SU-DHL-6 (cell line): ENCODE measurements at regions not wholly inside any gene's neighbourhood (a gene's known extent, or its start where the extent isn't known, plus 50 kb on each side); places are given as distances from the start of the nearest gene placed in this dataset.

Source experiments
- CTCF ChIP-seq: fragments of 200-600 bp; sonication (generic); IDR thresholded peaks from one replicate; pipeline ENCODE4 v1.5.1; 2017; ENCODE audit warnings: antibody characterized with exemption, mild to moderate bottlenecking, low read length, moderate library complexity; ENCODE audit not compliant: insufficient read depth, poor library complexity, severe bottlenecking
- EZH2phosphoT487 ChIP-seq: fragments of 200-600 bp; sonication (generic), shearing (Covaris generic); conservative IDR thresholded peaks from 2 replicates; pipeline ENCODE4 v1.6.1; 2018; ENCODE audit warnings: mild to moderate bottlenecking, antibody characterized with exemption, low read length, moderate library complexity, mixed read lengths

DNA sequence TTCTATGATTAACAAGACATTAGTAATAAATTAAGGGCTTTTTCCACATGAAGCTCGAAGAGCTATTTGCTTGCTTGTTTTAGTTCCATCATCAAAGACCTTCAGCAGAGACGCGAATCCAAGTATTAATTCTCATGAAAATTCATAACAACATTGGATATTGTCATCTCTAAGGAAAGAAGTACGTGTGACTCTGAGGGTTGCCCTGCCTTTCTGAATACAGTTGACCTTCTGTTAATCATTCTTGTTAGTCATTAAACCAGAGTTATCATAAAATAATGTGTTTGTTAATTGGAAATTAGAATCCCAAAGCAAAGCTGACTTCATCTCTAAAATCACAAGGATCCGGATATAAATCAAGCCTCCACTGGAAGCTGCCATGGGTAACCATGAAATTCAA lies 222.5 kb downstream of the ZNF608 start:
- TF ChIP-seq CTCF, result no peak
- no peak for TF ChIP-seq EZH2phosphoT487
